HepG2 (cell line): ENCODE measurements at regions not wholly inside any gene's neighbourhood (a gene's known extent, or its start where the extent isn't known, plus 50 kb on each side); places are given as distances from the start of the nearest gene placed in this dataset.

Source experiments
- ATAC-seq: fragments of 200-7000 bp; cut with Tn5 transposase; 3 replicates; pipeline ENCODE4 v1.9.1; 2020; ENCODE audit warnings: mild to moderate bottlenecking, moderate library complexity
- BruUV-seq: library from RNA; stranded (reverse); fragments of 400-500 nt; replicated peaks from 2 replicates; lab custom pipeline; 2021; lab: Mats Ljungman, UMichigan
- CTCF ChIA-PET: fragments of 300-600 bp; formaldehyde crosslinking; extraction: SDS; loops from one replicate; lab custom pipeline; 2021; ENCODE audit warnings: low total read pairs, inconsistent platforms, low intra/inter-chr PET ratio; lab: Yijun Ruan, JAX
- POLR2A ChIA-PET: fragments of 350-600 bp; sonication (Branson Sonifier 250); formaldehyde crosslinking; loops from one replicate; lab custom pipeline; 2020; ENCODE audit warnings: antibody characterized with exemption, inconsistent platforms; lab: Yijun Ruan, JAX
- DNase-seq: peaks from one replicate; pipeline ENCODE4 v3.0.0-alpha.2; 2015; ENCODE audit warnings: low spot score
- FAIRE-seq: peaks from 3 replicates; lab custom pipeline; 2011; peaks lifted over from hg19 to GRCh38; lab: Jason Lieb, UNC
- H2AFZ ChIP-seq: one replicate; pipeline ENCODE4 v1.6.1; 2011; ENCODE audit warnings: low read length, inconsistent platforms
- H3K27ac ChIP-seq: fragments of 300-600 bp; 3 replicates; pipeline ENCODE4 v1.8.0; 2011; ENCODE audit warnings: mixed run types, mild to moderate bottlenecking, mixed read lengths, low read length, inconsistent platforms; ENCODE audit not compliant: insufficient read depth; ENCODE audit errors: extremely low read length
- H3K27me3 ChIP-seq, 2 experiments: fragments of 200-600 bp in 1 of 2; 2 replicates in 1 of 2; 3 replicates in 1 of 2; pipeline versions ENCODE4 v1.6.0 to v1.8.0; 2011; ENCODE audit warnings: low read length in 2 of 2, mild to moderate bottlenecking in 2 of 2, moderate library complexity in 2 of 2, inconsistent platforms in 1 of 2; ENCODE audit not compliant: insufficient read depth in 2 of 2, control insufficient read depth in 1 of 2
- H3K36me3 ChIP-seq, 2 experiments: fragments of 200-600 bp in 1 of 2; replicated peaks in 1 of 2; 2 replicates in 1 of 2; 3 replicates in 1 of 2; pipeline versions ENCODE4 v1.5.1 to v1.8.0; 2011; ENCODE audit warnings: low read length in 2 of 2, inconsistent platforms in 1 of 2; ENCODE audit not compliant: insufficient read depth in 2 of 2, control insufficient read depth in 1 of 2
- H3K4me1 ChIP-seq: 2 replicates; pipeline ENCODE4 v1.5.1; 2012; ENCODE audit warnings: low read length, inconsistent platforms; ENCODE audit not compliant: insufficient read depth
- H3K4me2 ChIP-seq: 2 replicates; pipeline ENCODE4 v1.6.0; 2011; ENCODE audit warnings: low read depth, low read length, inconsistent platforms
- H3K4me3 ChIP-seq, 3 experiments: fragments of 200-600 bp in 1 of 3; sonication (generic), shearing (Covaris generic) in 1 of 3; replicated peaks in 1 of 3; 2 replicates each; pipeline ENCODE4 v1.5.1; 2011 to 2016; ENCODE audit warnings: low read length in 3 of 3, inconsistent platforms in 2 of 3, low read depth in 2 of 3, mild to moderate bottlenecking in 2 of 3, control low read depth in 1 of 3, mixed read lengths in 1 of 3; ENCODE audit not compliant: insufficient read depth in 1 of 3
- H3K79me2 ChIP-seq: one replicate; pipeline ENCODE4 v1.6.1; 2011; ENCODE audit warnings: low read length, inconsistent platforms; ENCODE audit not compliant: insufficient read depth
- H3K9ac ChIP-seq: 2 replicates; pipeline ENCODE4 v1.6.0; 2011; ENCODE audit warnings: mild to moderate bottlenecking, low read depth, low read length, inconsistent platforms; ENCODE audit not compliant: insufficient read depth
- H3K9me3 ChIP-seq: 2 replicates; pipeline ENCODE4 v1.5.1; 2012; ENCODE audit warnings: mild to moderate bottlenecking, low read length
- H4K20me1 ChIP-seq: 2 replicates; pipeline ENCODE4 v1.6.0; 2011; ENCODE audit warnings: inconsistent platforms, mild to moderate bottlenecking, low read length, moderate library complexity; ENCODE audit not compliant: insufficient read depth
- AHDC1 ChIP-seq: sonication (generic); formaldehyde crosslinking; IDR thresholded peaks from 2 replicates; pipeline ENCODE4 v1.5.1; 2020; ENCODE audit warnings: mild to moderate bottlenecking, missing genetic modification reagents, borderline replicate concordance
- ATF2 ChIP-seq: sonication (generic); formaldehyde crosslinking; IDR thresholded peaks from 2 replicates; pipeline ENCODE4 v1.4.0; 2020; ENCODE audit warnings: missing genetic modification reagents
- HNRNPLL ChIP-seq: fragments of 200-400 bp; formaldehyde crosslinking; IDR thresholded peaks from 2 replicates; pipeline ENCODE4 v1.6.1; 2017; ENCODE audit warnings: mild to moderate bottlenecking, low read depth, low read length; ENCODE audit not compliant: poor library complexity, severe bottlenecking
- NFYC ChIP-seq: IDR thresholded peaks from 2 replicates; pipeline ENCODE4 v1.6.1; 2016; ENCODE audit warnings: missing genetic modification reagents, missing compliant biosample characterization
- PAX8 ChIP-seq: sonication (generic); formaldehyde crosslinking; IDR thresholded peaks from 2 replicates; pipeline ENCODE4 v1.8.0; 2022; ENCODE audit warnings: mild to moderate bottlenecking, missing genetic modification reagents, borderline replicate concordance
- SSRP1 ChIP-seq: IDR thresholded peaks from 2 replicates; pipeline ENCODE4 v1.6.1; 2016; ENCODE audit warnings: control low read depth
- TERF1 ChIP-seq: sonication (generic); formaldehyde crosslinking; IDR thresholded peaks from 2 replicates; pipeline ENCODE4 v1.8.0; 2022; ENCODE audit warnings: mild to moderate bottlenecking, missing genetic modification reagents, moderate library complexity
- ZBTB8A ChIP-seq: sonication (generic); formaldehyde crosslinking; IDR thresholded peaks from 2 replicates; pipeline ENCODE4 v1.4.0; 2020; ENCODE audit warnings: mild to moderate bottlenecking, low read depth, missing genetic modification reagents, borderline replicate concordance
- ZNF12 ChIP-seq: sonication (generic); formaldehyde crosslinking; IDR thresholded peaks from 2 replicates; pipeline ENCODE4 v1.5.0; 2020; ENCODE audit warnings: missing genetic modification reagents
- ZNF296 ChIP-seq: sonication (generic); formaldehyde crosslinking; conservative IDR thresholded peaks from 2 replicates; pipeline ENCODE4 v1.5.0; 2020; ENCODE audit warnings: mild to moderate bottlenecking, missing genetic modification reagents
- ZNF556 ChIP-seq: sonication (generic); formaldehyde crosslinking; IDR thresholded peaks from 2 replicates; pipeline ENCODE4 v1.4.0; 2020; ENCODE audit warnings: mild to moderate bottlenecking, missing genetic modification reagents, borderline replicate concordance
- ZNF614 ChIP-seq: IDR thresholded peaks from 2 replicates; pipeline ENCODE4 v1.6.1; 2018; ENCODE audit warnings: missing biosample characterization, missing genetic modification reagents, inconsistent platforms, borderline replicate concordance
- ZNF788 ChIP-seq: sonication (generic); formaldehyde crosslinking; IDR thresholded peaks from 2 replicates; pipeline ENCODE4 v1.5.0; 2020; ENCODE audit warnings: mild to moderate bottlenecking, missing genetic modification reagents, borderline replicate concordance
- ZSCAN5A ChIP-seq: sonication (generic); formaldehyde crosslinking; IDR thresholded peaks from 2 replicates; pipeline ENCODE4 v1.8.0; 2022; ENCODE audit warnings: mild to moderate bottlenecking, missing genetic modification reagents, borderline replicate concordance
- in situ Hi-C: cut with HindIII; loops from 2 replicates; pipeline ENCODE4 v1.10.0; 2017; ENCODE audit warnings: low pct_unique_long_range_greater_than_20kb; ENCODE audit not compliant: extremely low pct_ligation_motif_present
- intact Hi-C: fragments of 100-400 bp; cut with micrococcal nuclease; formaldehyde crosslinking; loops from one replicate; pipeline ENCODE4 v1.10.0; 2022; ENCODE audit not compliant: unreplicated experiment
- TF ChIP-seq, protein P1 (sequence below): sonication (generic); formaldehyde crosslinking; IDR thresholded peaks from 2 replicates; pipeline ENCODE4 v1.5.0; 2020; ENCODE audit warnings: missing genetic modification reagents

- POLR2A ChIA-PET = no interaction called here
- Histone ChIP-seq H3K36me3 (no peaks in the 10 kb centered on the region), H3K4me1 (no peaks in the 10 kb centered on the region)
- TF ChIP-seq PAX8 (no peak), ZNF614 (CRISPR knock-in tag) (no peak), NFYC (CRISPR knock-in tag) (no peak), AHDC1 (CRISPR knock-in tag) (no peak), ZNF788 (CRISPR knock-in tag) (no peak), ZBTB8A (no peak), ZNF296 (CRISPR knock-in tag) (no peak), ZNF12 (CRISPR knock-in tag) (no peak), TERF1 (CRISPR knock-in tag) (no peak), HNRNPLL (no peak), ZSCAN5A (CRISPR knock-in tag) (no peak), SSRP1 (CRISPR knock-in tag) (no peak), ATF2 (no peak), ZNF556 (no peak)
- TF ChIP-seq, protein P1, sequence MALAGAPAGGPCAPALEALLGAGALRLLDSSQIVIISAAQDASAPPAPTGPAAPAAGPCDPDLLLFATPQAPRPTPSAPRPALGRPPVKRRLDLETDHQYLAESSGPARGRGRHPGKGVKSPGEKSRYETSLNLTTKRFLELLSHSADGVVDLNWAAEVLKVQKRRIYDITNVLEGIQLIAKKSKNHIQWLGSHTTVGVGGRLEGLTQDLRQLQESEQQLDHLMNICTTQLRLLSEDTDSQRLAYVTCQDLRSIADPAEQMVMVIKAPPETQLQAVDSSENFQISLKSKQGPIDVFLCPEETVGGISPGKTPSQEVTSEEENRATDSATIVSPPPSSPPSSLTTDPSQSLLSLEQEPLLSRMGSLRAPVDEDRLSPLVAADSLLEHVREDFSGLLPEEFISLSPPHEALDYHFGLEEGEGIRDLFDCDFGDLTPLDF = no peak
Observed at GRCh38 chr17:12312692-12313091, 292.0 kb downstream of the MAP2K4 start.

More at GRCh38 chr17:12312692-12313091, 292.0 kb downstream of the MAP2K4 start:
- H3K79me2 ChIP-seq = no peaks in the 10 kb centered on the region
- peaks cover 31% of the 10 kb centered on the region for H3K9me3 ChIP-seq
- no peaks in the 10 kb centered on the region for H4K20me1 ChIP-seq
- in situ Hi-C loops = no loop called here
- no peak overlapping the region for H2AFZ ChIP-seq
- no peak for DNase-seq
- no peak for FAIRE-seq
- H3K27ac ChIP-seq = no peak overlapping the region
- H3K9ac ChIP-seq = no peak overlapping the region
- H3K4me2 ChIP-seq = no peak overlapping the region
- no peaks in the 10 kb centered on the region for H3K27me3 ChIP-seq
- no peak for ATAC-seq
- no peak overlapping the region for H3K4me3 ChIP-seq
- no TSS peak for BruUV-seq
- CTCF ChIA-PET = no interaction called here
- intact Hi-C loops = no loop called here
